Suprapubic skin (tissue), 4 donors: ENCODE measurements at regions not wholly inside any gene's neighbourhood (a gene's known extent, or its start where the extent isn't known, plus 50 kb on each side); places are given as distances from the start of the nearest gene placed in this dataset.
"Not testable (repeated sequence)": the region's sequence is repeated elsewhere in the genome, so short reads cannot be mapped to it uniquely, and the experiment has no call there.

Source experiments
- DNase-seq, 2 donors: peaks; one replicate each; pipeline ENCODE4 v3.0.0-alpha.2; 2019; ENCODE audit warnings: low spot score in 2 of 2
- H3K27ac ChIP-seq: fragments of 200-600 bp; sonication (generic); one replicate; pipeline ENCODE4 v1.5.1; 2019
- H3K27me3 ChIP-seq: fragments of 200-600 bp; sonication (generic); one replicate; pipeline ENCODE4 v1.5.1; 2019
- H3K36me3 ChIP-seq: fragments of 200-600 bp; sonication (generic); one replicate; pipeline ENCODE4 v1.5.1; 2019
- H3K4me1 ChIP-seq: fragments of 200-600 bp; sonication (generic); one replicate; pipeline ENCODE4 v1.5.1; 2019
- H3K4me3 ChIP-seq: fragments of 200-600 bp; sonication (generic); one replicate; pipeline ENCODE4 v1.5.1; 2019; ENCODE audit warnings: mild to moderate bottlenecking
- H3K9me3 ChIP-seq: fragments of 200-600 bp; sonication (generic); one replicate; pipeline ENCODE4 v1.5.1; 2019
- CTCF ChIP-seq, 2 donors: fragments of 200-600 bp in 1 of 2; fragments of 450-650 bp in 1 of 2; sonication (generic) in 1 of 2; IDR thresholded peaks; one replicate each; pipeline ENCODE4 v1.5.1; 2016 to 2019; ENCODE audit warnings: antibody characterized with exemption in 2 of 2, mild to moderate bottlenecking in 1 of 2, moderate library complexity in 1 of 2
- EP300 ChIP-seq: sonication (generic); formaldehyde crosslinking; IDR thresholded peaks from one replicate; pipeline ENCODE4 v1.6.1; 2017; ENCODE audit warnings: antibody characterized with exemption
- POLR2A ChIP-seq, 2 donors: fragments of 450-650 bp; IDR thresholded peaks; one replicate each; pipeline ENCODE4 v1.6.1; 2017; ENCODE audit warnings: antibody characterized with exemption in 2 of 2, mild to moderate bottlenecking in 2 of 2, moderate library complexity in 2 of 2
- POLR2AphosphoS5 ChIP-seq, 3 donors: sonication (generic); formaldehyde crosslinking; IDR thresholded peaks; one replicate each; pipeline ENCODE4 v1.6.1; 2017; ENCODE audit warnings: antibody characterized with exemption in 3 of 3
- WGBS: methylation state at CpG from one replicate; pipeline ENCODE4 v1.1.5; 2018; 5-methylcytosine and 5-hydroxymethylcytosine counted together

GRCh38 chr1:5611431-5611830 lies 380.8 kb downstream of the NPHP4 start:
- Histone ChIP-seq H3K27me3 (peaks cover 17% of the 10 kb centered on the region), H3K9me3 (no peaks in the 10 kb centered on the region), H3K36me3 (no peaks in the 10 kb centered on the region), H3K27ac (peak overlapping the region; percentile 42), H3K4me3 (no peak overlapping the region), H3K4me1 (no peaks in the 10 kb centered on the region)
- TF ChIP-seq CTCF (IDR thresholded peaks at IDR 0.05) = no peak
- TF ChIP-seq EP300 = no peak
- TF ChIP-seq POLR2AphosphoS5 (IDR thresholded peaks at IDR 0.05) = no peak
- no peak for TF ChIP-seq POLR2A (IDR thresholded peaks at IDR 0.05)
- DNase-seq = no peak
- WGBS = 54% methylated on average over 2 of the region's 2 CpGs

GRCh38 chr1:5610432-5610831 lies 381.8 kb downstream of the NPHP4 start:
- 89% methylated on average over 1 of the region's 1 CpG for WGBS
- no peak for TF ChIP-seq POLR2AphosphoS5 (IDR thresholded peaks at IDR 0.05)
- no peak for TF ChIP-seq POLR2A (IDR thresholded peaks at IDR 0.05)
- no peak for TF ChIP-seq EP300
- TF ChIP-seq CTCF (IDR thresholded peaks at IDR 0.05) = no peak

GRCh38 chr1:5603353-5604104 lies 388.7 kb downstream of the NPHP4 start:
- no peak for DNase-seq
- Histone ChIP-seq H3K4me1 (no peaks in the 10 kb centered on the region), H3K27ac (no peak overlapping the region), H3K9me3 (no peaks in the 10 kb centered on the region), H3K4me3 (no peak overlapping the region), H3K27me3 (peaks cover 18% of the 10 kb centered on the region), H3K36me3 (no peaks in the 10 kb centered on the region)
- no peak for TF ChIP-seq POLR2A (IDR thresholded peaks at IDR 0.05)
- TF ChIP-seq EP300 = no peak
- TF ChIP-seq CTCF (IDR thresholded peaks at IDR 0.05) = no peak
- TF ChIP-seq POLR2AphosphoS5 (IDR thresholded peaks at IDR 0.05) = no peak
- WGBS = 83% methylated on average over 3 of the region's 3 CpGs

More at GRCh38 chr1:5610432-5610831, 381.8 kb downstream of the NPHP4 start:
- Histone ChIP-seq H3K9me3 (no peaks in the 10 kb centered on the region), H3K4me3 (no peak overlapping the region), H3K27me3 (peaks cover 9% of the 10 kb centered on the region), H3K27ac (no peak overlapping the region), H3K4me1 (no peaks in the 10 kb centered on the region), H3K36me3 (no peaks in the 10 kb centered on the region)
- no peak for DNase-seq

GRCh38 chr1:5602718-5603117 lies 389.5 kb downstream of the NPHP4 start:
- not testable (repeated sequence) for H3K9me3 ChIP-seq, H3K4me1 ChIP-seq, H3K4me3 ChIP-seq, H3K36me3 ChIP-seq, H3K27ac ChIP-seq
- peaks cover 18% of the 10 kb centered on the region for H3K27me3 ChIP-seq
- WGBS = 58% methylated on average over 5 of the region's 5 CpGs
- DNase-seq = peak in 1 of 2 donors; percentile 12

- Histone ChIP-seq H3K4me3 (no peak overlapping the region), H3K27me3 (peaks cover 18% of the 10 kb centered on the region), H3K4me1 (peaks cover 16% of the 10 kb centered on the region), H3K36me3 (no peaks in the 10 kb centered on the region), H3K9me3 (no peaks in the 10 kb centered on the region), H3K27ac (no peak overlapping the region)
- peak in 1 of 2 donors; percentile 71 for DNase-seq
- 89% methylated on average over 21 of the region's 21 CpGs for whole genome bisulfite sequencing
- no peak for TF ChIP-seq POLR2AphosphoS5 (IDR thresholded peaks at IDR 0.05)
These were observed 390.7 kb downstream of the NPHP4 start for GRCh38 chr1:5601516-5601915.

- Histone ChIP-seq H3K4me1 (peaks cover 16% of the 10 kb centered on the region), H3K9me3 (no peaks in the 10 kb centered on the region), H3K4me3 (no peak overlapping the region), H3K27me3 (peaks cover 19% of the 10 kb centered on the region), H3K27ac (no peak overlapping the region), H3K36me3 (no peaks in the 10 kb centered on the region)
- TF ChIP-seq CTCF (IDR thresholded peaks at IDR 0.05) = no peak
- TF ChIP-seq POLR2A (IDR thresholded peaks at IDR 0.05) = no peak
- no peak for TF ChIP-seq POLR2AphosphoS5 (IDR thresholded peaks at IDR 0.05)
- TF ChIP-seq EP300 = no peak
- WGBS = 60% methylated on average over 3 of the region's 6 CpGs
- DNase-seq = peak in 1 of 2 donors; percentile 48
These were observed 392.7 kb downstream of the NPHP4 start for GRCh38 chr1:5599541-5599940.
